ENCODE measurements at regions not wholly inside any gene's neighbourhood (a gene's known extent, or its start where the extent isn't known, plus 50 kb on each side); places are given as distances from the start of the nearest gene placed in this dataset.
"Not testable (repeated sequence)": the region's sequence is repeated elsewhere in the genome, so short reads cannot be mapped to it uniquely, and the experiment has no call there.

DNA sequence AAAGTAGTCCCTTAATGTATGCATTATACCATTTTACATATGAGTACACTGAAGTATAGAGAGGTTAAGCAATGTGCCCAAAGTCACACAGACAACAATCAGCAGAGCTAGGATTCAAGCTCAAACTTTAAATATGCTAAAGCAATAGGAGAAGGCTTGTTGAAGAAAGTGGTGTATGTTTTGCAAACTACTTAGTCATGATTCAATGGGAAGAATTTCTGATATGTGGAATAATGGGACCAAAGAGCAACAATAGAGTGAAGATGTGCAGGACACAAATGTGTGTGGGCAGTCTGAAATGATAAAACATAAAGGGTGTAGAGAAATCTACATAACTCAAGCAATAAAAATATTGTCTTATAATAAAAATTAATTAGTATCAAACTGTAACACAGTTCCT lies 109.0 kb upstream of the ARSJ start:
- no peak for DNase-seq

DNA sequence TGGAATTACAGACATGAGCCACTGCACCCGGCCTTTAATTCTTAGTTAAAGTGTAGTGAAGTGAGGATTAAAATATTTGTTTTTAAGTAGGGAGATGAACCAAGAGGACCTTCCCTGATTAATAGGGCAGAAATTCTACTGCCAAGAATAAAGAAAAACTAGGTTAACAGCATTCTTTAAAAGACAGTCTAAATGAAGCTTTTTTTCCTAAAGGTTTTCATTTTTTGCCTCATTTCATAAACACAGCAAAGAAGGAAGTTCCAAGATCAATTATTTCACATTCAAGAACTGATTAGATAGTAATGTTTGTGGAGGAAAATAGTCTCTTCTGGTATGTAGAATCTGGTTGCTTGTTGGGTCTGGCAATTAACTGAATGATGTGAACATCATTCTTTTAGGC lies 112.1 kb upstream of the ARSJ start:
- no peak for DNase-seq

DNA sequence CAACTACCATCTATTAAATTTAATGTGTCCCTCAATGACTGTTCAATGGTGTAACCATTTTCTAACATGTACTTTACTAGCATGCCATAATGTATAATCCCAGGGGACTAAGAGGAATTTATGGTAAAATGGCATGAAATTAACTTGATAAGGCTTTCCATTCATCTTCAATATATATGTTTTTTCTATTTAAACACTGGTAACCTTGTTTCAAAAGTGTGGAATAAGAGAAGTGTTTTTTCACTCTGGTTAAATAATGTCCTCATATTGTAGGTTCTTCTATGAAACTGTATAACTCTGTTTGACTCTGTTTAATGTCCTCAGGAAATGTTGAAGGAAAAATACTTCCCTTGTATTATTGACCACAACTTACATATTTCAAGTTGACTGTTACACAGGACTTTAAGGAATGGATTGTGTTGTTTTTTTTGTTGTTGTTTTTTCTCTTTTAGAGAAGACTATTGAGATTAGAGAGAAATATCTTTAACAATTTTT lies 113.8 kb upstream of the ARSJ start:
- no peak for DNase-seq

DNA sequence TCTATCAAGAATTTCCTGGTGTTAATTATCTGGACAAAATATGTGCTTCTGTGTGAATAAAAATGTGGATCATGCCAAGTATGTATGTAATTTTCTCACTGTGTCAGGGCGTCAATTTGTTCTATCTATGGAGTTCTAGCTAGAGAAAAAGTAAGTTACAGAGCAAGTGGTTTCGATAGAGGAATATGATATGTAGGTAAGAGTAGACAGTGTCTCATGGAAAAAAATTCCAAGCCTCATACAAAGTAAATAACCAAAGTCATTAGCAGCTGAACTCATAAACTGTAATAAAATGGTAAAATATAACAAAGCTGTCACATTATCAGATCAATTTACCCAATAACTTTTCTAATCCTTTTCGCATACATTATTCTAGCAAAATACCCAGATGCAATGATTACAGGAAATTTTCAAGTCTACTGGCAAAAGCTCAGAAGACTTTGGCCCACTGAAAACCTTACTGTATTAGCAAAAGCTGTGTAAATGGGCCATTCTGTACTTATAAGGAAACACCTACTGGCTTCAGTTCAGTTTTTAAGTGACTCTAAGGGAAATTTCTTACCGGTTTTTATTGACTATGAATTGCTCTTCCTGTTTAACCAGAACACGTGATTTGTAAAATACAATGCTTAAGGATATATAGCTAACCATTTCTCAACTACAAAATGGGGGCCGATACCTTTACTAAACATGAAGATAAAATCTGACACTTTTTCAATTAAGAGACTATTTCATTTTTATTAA lies 121.0 kb upstream of the ARSJ start:
- DNase-seq: no peak

DNA sequence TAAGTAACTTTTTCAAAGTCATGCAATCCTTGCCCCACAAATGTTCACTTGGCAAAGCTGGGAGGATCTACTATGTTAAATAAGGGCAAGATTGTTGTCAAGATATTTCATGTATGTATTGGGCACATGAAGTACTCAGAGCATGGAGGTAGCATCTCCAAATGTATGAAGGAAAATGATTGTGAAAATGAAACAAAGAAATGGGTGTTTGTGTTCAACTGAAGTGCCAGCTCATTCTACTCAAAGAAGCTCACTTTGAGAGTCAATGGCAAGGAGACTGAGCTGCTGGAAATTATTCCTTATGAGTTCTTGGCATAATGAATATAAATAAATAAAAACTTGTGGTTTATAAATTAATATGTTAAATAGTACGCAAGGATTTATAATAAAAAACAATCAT lies 124.5 kb upstream of the ARSJ start:
- no peak for DNase-seq

DNA sequence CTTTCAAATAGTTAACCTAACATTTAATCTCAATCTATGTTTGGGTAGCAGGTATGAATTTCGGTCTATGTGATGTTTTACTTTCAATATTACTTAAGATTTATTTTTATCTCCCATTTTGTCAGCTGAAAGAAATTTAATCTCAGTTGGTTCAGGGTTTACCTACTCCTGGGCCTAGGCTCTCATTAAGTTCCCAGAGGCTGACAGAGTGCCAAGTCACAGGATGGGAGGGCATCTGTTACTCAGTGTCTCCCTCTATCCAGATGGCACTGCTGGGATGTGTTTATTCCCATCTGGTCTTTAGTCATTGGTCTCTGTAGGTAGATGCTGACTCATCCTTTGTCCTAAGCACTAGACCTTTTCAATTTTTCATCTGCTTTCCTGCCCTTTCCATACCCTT lies 129.4 kb upstream of the ARSJ start:
- no peak for DNase-seq

DNA sequence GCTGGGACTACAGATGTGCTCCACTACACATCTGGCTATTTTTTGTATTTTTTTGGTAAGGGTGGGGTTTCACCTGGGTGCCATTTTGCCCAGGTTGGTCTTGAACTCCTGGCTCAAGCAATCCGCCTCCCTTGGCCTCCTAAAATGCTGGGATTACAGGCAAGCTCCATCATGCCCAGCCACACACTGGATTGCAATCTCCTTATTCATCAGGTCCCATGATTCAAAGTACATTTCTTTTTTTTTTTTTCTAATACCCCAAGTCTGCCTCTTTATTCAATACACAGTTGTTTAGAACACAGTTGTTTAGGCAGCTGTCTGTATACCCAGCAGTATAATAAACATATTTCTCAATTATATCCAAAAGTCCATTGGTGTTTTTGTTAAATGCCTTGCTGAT lies 130.3 kb upstream of the ARSJ start:
- no peak for DNase-seq

DNA sequence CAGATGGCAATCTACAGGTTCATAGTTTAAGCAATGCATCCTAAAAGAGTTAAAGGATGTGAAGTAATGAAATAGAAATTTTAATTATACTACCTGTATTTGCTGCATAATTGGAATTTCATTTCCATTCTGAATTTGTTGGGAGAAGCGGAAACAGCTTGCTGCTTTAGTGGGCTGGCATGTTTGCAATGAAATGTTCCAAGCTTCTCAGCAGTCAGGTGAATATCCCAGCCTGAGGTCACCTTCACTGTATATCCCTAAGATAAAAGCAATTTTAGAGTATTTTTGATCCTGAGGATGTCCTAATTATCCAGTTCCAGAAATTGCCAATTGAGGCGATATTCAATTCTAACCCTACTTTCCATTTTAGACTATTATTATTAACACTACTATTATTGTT lies 136.1 kb upstream of the ARSJ start:
- no peak for DNase-seq

DNA sequence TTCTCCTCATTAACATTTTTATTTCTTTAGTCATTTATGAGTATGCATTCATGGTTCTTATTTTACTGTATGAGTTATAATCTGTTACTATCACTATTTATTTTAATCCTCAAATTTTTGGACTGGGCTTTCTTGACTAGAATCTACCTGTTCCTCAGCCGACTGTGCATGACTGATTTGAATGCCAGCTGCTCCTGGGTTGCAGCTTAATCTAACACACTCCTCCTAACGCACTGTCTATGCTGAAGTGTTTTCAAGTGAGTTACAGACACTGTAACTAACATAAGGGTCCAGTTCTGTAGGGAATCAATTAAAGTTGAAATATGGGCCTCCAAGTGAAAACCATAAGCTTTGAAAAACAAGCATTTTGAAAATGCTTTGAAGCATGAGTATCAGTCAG lies 137.4 kb upstream of the ARSJ start:
- no peak for DNase-seq

DNA sequence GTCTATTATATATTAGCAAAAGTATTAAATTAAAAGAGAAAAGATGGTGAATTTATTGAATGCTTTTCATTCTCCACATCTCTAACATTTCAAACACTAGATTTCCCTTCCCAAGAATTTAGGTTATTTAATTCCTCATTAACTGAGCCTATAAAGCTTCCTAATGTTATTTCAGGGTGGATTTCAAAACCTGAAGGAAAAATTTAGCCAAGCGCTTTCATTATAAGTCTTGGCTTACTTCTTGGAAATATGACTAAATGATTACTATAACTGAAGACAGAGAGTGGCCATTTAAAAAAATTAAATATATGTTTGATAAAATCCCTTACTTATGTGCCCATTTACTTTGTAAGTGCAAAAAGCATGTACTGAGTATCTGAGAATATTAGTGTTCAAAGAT lies 141.8 kb upstream of the ARSJ start:
- no peak for DNase-seq

DNA sequence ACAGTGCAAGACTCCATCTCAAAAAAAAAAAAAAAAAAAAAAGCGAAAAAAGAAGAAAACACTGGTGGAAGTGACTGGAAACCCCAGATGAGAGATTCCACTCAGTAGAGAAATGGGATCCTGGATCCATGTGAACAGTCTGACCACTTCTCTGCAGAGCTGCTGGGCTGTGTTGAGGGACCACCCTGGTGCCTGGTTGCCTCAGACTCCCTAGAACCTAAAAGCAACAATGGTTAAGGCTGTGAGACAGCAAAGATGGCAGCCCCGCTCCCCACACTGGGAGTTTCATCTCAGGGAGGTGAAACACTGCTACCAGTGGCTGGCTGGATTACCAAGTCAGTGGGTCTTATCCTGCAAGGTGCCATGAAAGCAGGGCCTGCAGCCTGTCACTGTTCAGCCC lies 152.8 kb upstream of the ARSJ start:
- no peak for DNase-seq

DNA sequence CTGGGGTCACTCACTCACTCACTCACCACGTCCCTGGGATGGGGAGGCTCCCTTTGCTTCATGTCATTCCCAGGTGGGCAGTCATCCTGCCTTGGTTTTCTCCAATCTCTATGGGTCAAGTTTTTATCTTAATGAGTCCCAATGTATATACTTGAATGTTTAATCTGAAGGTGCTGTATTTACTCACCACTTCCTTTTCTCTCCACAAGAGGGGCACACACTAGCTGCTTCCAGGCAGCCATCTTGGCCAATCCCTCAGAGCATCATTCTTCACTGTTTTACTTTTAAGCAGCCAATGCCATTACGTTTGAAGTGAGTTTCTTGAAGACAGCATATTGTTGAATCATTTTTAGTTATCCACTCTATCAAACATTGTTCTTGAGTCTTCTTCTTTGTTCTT lies 153.4 kb upstream of the ARSJ start:
- no peak for DNase-seq

DNA sequence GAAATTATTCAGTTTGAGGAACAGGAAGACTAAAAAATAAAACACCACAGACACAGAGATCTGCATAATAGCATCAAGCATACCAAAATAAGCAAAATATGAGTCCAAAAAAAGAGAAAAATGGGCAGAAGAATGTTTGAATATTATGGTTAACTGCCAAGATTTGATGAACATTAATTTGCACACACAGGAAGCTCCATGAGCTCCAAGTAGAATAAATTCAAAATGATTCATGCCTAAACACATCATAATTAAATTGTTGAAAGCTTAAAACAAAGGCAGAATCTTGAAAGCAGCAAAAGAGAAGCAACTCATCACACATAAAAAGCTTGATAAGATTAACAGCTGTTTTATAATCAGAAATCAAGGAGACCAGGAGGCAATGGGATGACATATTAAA lies 156.6 kb upstream of the ARSJ start:
- no peak for DNase-seq

DNA sequence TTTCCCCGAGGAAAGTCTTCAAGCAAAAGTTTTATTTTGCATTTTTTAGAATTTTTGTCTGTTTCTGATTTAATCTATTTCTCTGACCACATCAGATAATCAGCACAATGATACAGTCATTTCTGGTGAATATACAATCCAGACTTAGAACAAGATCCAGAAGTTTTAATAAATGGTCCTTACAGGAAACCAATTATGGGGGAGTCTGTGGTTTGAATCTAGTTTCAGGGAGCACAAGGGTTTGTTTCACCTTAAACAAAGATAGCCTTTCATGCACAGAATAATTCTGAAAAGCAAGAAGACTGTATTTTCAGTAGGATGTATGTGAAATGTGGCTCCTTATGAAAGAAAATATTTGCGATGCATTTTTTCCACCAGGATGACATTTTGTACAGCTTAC lies 158.5 kb upstream of the ARSJ start:
- no peak for DNase-seq

DNA sequence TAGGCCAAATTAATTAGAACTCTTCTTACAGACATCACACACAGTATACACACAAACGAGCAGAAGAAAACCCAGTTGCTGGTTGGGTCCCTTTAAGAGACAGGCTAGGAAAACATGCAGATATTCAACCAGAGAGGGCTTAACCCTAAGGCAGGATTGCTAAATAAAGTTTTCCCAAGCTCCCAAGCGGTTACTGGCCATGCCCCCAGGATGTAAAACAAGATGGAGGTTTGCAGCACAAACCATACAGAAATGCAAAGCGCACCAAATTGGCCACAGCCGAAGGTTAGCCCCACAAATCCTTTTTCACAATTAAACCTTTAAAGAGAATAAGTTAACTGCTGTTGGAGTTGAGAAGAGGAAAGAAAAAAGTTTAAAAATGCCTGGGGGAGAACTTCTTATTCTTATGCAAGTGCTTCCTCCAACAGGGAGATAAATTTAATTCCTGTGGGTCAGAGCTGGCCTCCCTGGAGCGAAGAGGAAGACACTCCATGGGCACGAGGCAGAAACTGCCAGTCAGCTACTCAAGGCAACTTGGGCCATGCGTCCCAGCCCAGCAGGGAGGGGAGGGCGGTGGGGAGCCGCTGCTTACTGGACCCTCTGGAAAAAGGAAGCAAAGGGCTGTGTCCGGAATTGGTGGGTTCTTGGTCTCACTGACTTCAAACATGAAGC lies 167.6 kb upstream of the ARSJ start:
- DNase-seq: peak; percentile 58

DNA sequence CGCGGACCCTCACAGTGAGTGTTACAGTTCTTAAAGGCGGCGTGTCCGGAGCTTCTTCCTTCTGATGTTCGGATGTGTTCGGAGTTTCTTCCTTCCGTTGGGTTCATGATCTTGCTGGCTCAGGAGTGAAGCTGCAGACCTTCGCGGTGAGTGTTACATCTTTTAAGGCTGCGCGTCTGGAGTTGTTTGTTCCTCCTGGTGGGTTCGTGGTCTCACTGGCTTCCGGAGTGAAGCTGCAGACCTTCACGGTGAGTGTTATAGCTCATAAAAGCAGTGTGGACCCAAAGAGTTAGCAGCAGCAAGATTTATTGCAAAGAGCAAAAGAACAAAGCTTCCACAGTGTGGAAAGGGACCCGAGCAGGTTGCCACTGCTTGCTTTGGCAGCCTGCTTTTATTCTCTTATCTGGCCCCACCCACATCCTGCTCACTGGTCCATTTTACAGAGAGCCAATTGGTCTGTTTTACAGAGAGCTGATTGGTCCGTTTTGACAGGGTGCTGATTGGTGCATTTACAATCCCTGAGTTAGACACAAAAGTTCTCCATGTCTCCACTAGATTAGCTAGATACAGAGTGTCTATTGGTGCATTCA lies 168.3 kb upstream of the ARSJ start:
- peak; percentile 87 for DNase-seq

DNA sequence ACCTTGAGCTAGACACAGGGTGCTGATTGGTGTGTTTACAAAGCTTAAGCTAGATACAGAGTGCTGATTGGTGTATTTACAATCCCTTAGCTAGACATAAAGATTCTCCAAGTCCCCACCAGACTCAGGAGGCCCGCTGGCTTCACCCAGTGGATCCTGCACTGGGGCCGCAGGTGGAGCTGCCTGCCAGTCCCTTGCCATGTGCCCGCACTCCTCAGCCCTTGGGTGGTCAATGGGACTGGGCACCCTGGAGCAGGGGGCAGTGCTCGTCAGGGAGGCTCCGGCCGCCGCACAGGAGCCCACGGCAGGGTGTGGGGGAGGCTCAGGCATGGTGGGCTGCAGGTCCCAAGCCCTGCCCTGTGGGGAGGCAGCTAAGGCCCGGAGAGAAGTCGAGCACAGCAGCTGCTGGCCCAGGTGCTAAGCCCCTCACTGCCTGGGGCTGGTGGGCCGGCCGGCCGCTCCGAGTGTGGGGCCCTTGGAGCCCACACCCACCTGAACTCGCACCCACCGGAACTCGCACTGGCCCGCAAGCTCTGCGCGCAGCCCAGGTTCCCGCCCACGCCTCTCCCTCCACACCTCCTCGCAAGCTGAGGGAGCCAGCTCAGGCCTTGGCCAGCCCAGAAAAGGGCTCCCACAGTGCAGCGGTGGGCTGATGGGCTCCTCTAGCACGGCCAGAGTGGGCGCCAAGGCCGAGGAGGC lies 169.1 kb upstream of the ARSJ start:
- not testable (repeated sequence) for DNase-seq

DNA sequence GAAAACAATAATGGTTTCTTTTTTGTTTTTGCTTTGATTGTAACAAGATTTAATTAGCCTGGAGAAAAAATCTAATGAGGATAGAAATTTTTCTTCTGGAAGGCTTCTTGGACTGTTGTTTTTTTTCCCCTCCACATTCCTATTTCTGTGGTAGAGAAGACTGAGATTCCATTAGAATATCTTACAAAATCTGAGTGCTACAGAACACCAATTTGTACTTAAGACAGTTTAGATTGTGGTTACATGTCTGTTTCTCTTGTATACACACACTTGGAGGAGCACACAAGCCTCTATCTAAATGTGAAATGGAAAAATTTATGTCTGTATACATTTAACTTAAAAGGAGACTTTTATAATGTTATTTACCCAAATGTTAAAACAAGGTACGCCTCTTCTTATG lies 176.9 kb upstream of the ARSJ start:
- DNase-seq: no peak

DNA sequence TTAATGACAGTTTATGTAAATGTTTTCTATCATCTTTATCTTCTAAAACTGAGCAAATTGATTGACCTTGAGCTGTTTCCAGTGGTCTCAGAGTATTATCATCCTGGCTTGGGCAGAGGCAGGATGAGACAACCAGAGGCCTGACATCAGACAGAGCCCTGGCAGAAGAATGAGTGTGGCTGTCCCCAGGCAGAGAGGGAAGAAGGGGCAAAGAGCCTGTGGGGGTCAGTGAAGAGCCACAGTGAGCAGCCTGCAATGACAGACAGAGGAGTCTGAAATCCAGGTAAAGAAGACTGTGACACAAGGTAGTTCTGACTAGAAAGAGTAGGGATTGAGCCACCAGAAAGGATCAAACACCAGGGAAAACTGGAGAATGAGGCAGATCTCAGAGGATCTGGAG lies 182.4 kb upstream of the ARSJ start:
- DNase-seq: no peak

DNA sequence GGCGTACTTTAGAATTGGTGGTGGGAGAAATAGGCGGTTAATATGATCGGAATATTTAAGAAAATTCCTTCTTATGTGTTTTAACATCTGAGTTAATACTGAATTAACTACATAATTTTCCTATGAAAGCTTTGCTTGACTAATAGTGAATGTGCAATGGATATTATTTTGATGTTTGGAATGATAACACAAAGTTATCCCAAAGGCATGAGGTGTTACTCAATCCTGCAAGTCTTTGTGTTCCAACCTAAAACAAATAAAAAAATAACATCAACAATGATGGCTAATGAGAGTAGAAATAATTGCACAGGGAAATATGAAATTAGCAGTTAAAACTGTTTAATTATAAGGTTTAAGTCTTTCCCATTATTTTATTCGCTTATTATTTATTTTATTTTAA lies 183.6 kb upstream of the ARSJ start:
- no peak for DNase-seq

DNA sequence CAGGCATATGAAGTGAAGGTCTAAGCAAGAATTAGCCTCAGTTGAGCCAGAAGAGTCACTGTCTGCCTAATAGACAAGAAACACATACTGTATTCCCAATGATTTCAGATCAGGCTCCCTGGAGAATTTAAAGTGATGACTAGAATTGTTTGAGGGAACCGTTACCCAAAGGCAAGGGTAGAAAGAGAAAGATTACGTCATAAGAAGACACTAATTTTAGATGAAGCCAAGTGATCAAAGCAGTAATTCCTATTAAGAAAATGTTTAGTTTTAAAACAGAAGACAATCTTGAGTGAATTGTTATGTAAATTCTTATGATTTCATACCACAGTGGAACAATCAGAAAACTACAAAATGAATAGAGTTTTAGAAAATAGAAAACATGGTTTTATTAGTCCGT lies 194.5 kb upstream of the ARSJ start:
- no peak for DNase-seq

DNA sequence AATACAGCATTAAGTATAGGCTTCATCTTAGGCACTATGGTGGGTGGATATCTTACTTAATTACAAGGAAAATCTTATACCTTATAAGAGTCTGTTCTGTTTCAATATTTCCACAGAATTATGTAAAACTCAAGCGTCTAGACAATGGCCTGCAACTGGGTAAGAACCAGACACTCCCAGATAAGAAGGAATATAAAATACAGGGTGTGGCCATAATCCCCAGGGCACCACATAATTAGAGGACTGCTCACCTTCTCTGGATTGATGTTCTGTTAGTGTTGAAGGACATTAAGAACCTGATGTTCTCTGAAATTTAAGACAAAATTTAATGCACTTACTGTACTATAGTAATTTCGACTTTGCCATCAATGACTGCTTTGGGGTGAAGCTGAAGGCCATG lies 198.2 kb upstream of the ARSJ start:
- no peak for DNase-seq

DNA sequence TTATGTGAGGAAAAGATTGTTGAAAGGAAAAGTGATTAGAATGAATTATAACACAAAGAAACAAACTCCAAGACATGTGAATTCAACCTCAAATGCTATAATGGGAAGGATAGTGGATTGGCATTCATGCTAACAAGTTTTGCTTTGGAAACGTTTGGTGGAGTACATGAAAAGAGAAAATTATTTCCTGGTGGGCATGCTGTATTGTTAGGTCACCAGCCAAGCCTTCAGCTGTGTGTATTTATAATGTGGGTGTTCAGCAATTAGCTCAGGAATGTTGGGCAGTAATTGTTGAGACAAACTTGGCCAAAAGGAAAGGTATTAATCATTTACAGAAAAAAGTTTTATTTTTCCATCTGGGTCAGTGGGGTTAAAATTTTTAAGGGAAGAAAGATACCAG lies 198.9 kb upstream of the ARSJ start:
- DNase-seq: no peak

DNA sequence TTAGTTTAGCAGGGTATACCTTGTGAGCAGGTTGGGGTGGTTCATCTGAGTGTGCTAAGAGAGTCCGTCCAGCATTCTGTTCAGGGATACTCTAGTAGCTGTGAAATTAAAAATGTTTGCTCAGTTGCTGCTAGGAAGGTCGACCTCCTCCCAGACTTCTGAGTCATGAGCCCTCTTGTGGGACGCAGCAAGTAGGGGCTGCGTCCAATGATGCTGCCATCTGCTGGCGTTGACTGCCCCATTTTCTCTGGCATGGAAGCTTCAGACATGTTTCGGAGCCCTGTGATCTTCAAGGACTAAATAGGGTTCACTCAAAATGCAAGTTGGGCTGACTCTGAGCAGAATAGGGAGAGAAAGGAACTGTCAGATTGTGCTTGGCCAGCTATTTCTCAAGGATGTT lies 201.0 kb upstream of the ARSJ start:
- no peak for DNase-seq
